Astrocyte (in vitro differentiated cells and primary cell): ENCODE measurements at regions not wholly inside any gene's neighbourhood (a gene's known extent, or its start where the extent isn't known, plus 50 kb on each side); places are given as distances from the start of the nearest gene placed in this dataset.

Experiments used
- DNase-seq: peaks from one replicate; pipeline ENCODE4 v3.0.0-alpha.2; 2010; ENCODE audit warnings: low read depth
- FAIRE-seq: peaks from 2 replicates; lab custom pipeline; 2011; peaks lifted over from hg19 to GRCh38; lab: Jason Lieb, UNC
- H2AFZ ChIP-seq: 2 replicates; pipeline ENCODE4 v1.6.0; 2012; ENCODE audit warnings: low read depth, low read length, inconsistent platforms
- H3K27ac ChIP-seq: 2 replicates; pipeline ENCODE4 v1.5.1; 2011; ENCODE audit warnings: low read depth, low read length, inconsistent platforms
- H3K27me3 ChIP-seq: 2 replicates; pipeline ENCODE4 v1.6.0; 2011; ENCODE audit warnings: low read length, inconsistent platforms; ENCODE audit not compliant: insufficient read depth
- H3K36me3 ChIP-seq: 2 replicates; pipeline ENCODE4 v1.5.1; 2011; ENCODE audit warnings: low read length, inconsistent platforms; ENCODE audit not compliant: insufficient read depth
- H3K4me1 ChIP-seq: 2 replicates; pipeline ENCODE4 v1.5.1; 2011; ENCODE audit warnings: low read length, inconsistent platforms; ENCODE audit not compliant: insufficient read depth
- H3K4me2 ChIP-seq: 2 replicates; pipeline ENCODE4 v1.6.0; 2012; ENCODE audit warnings: low read length, inconsistent platforms
- H3K4me3 ChIP-seq: 2 replicates; pipeline ENCODE4 v1.5.1; 2011; ENCODE audit warnings: low read depth, mild to moderate bottlenecking, low read length, inconsistent platforms; ENCODE audit not compliant: insufficient read depth
- H3K79me2 ChIP-seq: 2 replicates; pipeline ENCODE4 v1.6.0; 2012; ENCODE audit warnings: mild to moderate bottlenecking, low read length, inconsistent platforms; ENCODE audit not compliant: insufficient read depth
- H3K9ac ChIP-seq: 2 replicates; pipeline ENCODE4 v1.6.0; 2012; ENCODE audit warnings: mild to moderate bottlenecking, low read length, inconsistent platforms
- H3K9me3 ChIP-seq: 2 replicates; pipeline ENCODE4 v1.5.1; 2012; ENCODE audit warnings: low read depth, mild to moderate bottlenecking, low read length, inconsistent platforms; ENCODE audit not compliant: insufficient read depth
- H4K20me1 ChIP-seq: 2 replicates; pipeline ENCODE4 v1.6.0; 2012; ENCODE audit warnings: low read length, inconsistent platforms; ENCODE audit not compliant: insufficient read depth
- H3K27ac Mint-ChIP-seq: one replicate; pipeline ENCODE4 v1.8.0; 2021; ENCODE audit warnings: mild to moderate bottlenecking, mixed read lengths; ENCODE audit not compliant: unreplicated experiment
- H3K27me3 Mint-ChIP-seq: one replicate; pipeline ENCODE4 v1.8.0; 2021; ENCODE audit warnings: low read depth, mixed read lengths; ENCODE audit not compliant: unreplicated experiment
- H3K36me3 Mint-ChIP-seq: one replicate; pipeline ENCODE4 v1.8.0; 2021; ENCODE audit warnings: low read depth, mixed read lengths; ENCODE audit not compliant: unreplicated experiment
- H3K4me1 Mint-ChIP-seq: one replicate; pipeline ENCODE4 v1.8.0; 2021; ENCODE audit warnings: low read depth, mixed read lengths; ENCODE audit not compliant: unreplicated experiment
- H3K4me3 Mint-ChIP-seq: one replicate; pipeline ENCODE4 v1.8.0; 2021; ENCODE audit warnings: mild to moderate bottlenecking, moderate library complexity, mixed read lengths; ENCODE audit not compliant: unreplicated experiment
- H3K9me3 Mint-ChIP-seq: one replicate; pipeline ENCODE4 v1.8.0; 2021; ENCODE audit warnings: mild to moderate bottlenecking, mixed read lengths; ENCODE audit not compliant: unreplicated experiment
- CTCF ChIP-seq: IDR thresholded peaks from 2 replicates; pipeline ENCODE4 v1.5.1; 2011; ENCODE audit warnings: low read depth, mild to moderate bottlenecking, inconsistent platforms, low read length, moderate library complexity; ENCODE audit not compliant: insufficient read depth
- EZH2 ChIP-seq: IDR thresholded peaks from 2 replicates; pipeline ENCODE4 v1.6.1; 2012; ENCODE audit warnings: mild to moderate bottlenecking, low read length, inconsistent platforms; ENCODE audit not compliant: insufficient read depth

DNA sequence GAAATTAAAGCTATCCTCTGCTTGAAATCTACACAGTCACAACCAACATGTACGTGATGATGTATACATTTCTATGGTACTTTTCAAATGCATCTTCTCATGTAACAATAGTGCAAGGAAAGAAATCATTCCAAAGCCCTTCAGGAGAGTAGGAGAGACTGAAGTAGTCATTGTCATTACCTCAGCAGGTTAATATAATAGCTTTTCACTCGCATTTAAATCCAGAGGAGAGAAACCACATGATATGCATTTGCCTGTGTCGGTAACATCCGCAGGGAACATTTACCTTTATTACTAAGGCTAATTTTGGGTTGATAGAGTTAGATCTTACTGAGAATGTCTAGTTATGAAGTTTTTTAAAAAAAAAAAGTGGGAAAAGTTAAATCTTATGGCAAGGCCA is 186.6 kb upstream of the DTNBP1 start:
- Histone ChIP-seq H3K4me2 (no peak overlapping the region), H3K36me3 (no peaks in the 10 kb centered on the region), H3K4me1 (no peaks in the 10 kb centered on the region), H3K79me2 (no peaks in the 10 kb centered on the region), H3K27me3 (no peaks in the 10 kb centered on the region), H3K27ac (no peak overlapping the region), H2AFZ (no peak overlapping the region), H4K20me1 (no peaks in the 10 kb centered on the region), H3K4me3 (no peak overlapping the region), H3K9me3 (no peaks in the 10 kb centered on the region), H3K9ac (no peak overlapping the region)
- Mint-ChIP-seq H3K4me1 (peaks cover 4% of the 10 kb centered on the region), H3K36me3 (no peaks in the 10 kb centered on the region), H3K27ac (no peak overlapping the region), H3K9me3 (peaks cover 2% of the 10 kb centered on the region), H3K4me3 (no peak overlapping the region), H3K27me3 (no peaks in the 10 kb centered on the region)
- TF ChIP-seq CTCF (no peak), EZH2 (no peak)
- FAIRE-seq (no peak), DNase-seq (no peak)

GRCh38 chr6:15845492-15845891 is 182.7 kb upstream of the DTNBP1 start:
- no peak overlapping the region for H3K4me3 ChIP-seq
- no peaks in the 10 kb centered on the region for H3K79me2 ChIP-seq
- H4K20me1 ChIP-seq: no peaks in the 10 kb centered on the region
- H3K4me1 ChIP-seq: no peaks in the 10 kb centered on the region
- Mint-ChIP-seq H3K36me3 (no peaks in the 10 kb centered on the region), H3K27me3 (no peaks in the 10 kb centered on the region), H3K4me3 (no peak overlapping the region), H3K4me1 (peaks cover 7% of the 10 kb centered on the region), H3K9me3 (no peaks in the 10 kb centered on the region), H3K27ac (no peak overlapping the region)
- no peaks in the 10 kb centered on the region for H3K36me3 ChIP-seq
- H3K27ac ChIP-seq: no peak overlapping the region
- H3K27me3 ChIP-seq: no peaks in the 10 kb centered on the region
- TF ChIP-seq EZH2 (no peak), CTCF (no peak)
- FAIRE-seq (no peak), DNase-seq (no peak)
- H3K9ac ChIP-seq: no peak overlapping the region
- no peak overlapping the region for H2AFZ ChIP-seq
- H3K9me3 ChIP-seq: no peaks in the 10 kb centered on the region
- no peak overlapping the region for H3K4me2 ChIP-seq

DNA sequence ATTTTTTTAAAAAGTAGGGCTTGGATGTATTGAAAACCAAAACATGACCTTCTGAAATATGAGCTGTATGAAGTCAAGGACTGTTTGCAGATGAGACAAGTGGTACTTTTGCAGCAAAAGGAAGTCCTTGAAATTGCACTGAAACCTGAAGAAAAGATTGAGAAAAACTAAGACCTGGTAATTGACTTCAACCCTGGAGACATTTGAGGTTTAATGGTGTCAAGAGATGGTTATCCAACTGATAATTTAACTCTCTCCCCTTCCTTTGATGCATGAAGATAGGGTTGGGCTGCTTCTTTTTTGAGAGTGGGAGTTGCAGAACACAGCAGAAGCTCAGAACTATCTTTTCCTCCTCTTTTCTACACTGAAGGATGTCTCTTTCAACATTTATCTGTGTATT is 180.9 kb upstream of the DTNBP1 start:
- no peak for DNase-seq
- no peak overlapping the region for H3K27ac Mint-ChIP-seq

More for the DNA sequence above, 180.9 kb upstream of the DTNBP1 start:
- Histone ChIP-seq H3K4me1 (no peaks in the 10 kb centered on the region), H3K9me3 (no peaks in the 10 kb centered on the region), H3K4me3 (no peak overlapping the region), H2AFZ (no peak overlapping the region), H3K9ac (no peak overlapping the region), H3K36me3 (no peaks in the 10 kb centered on the region), H3K27ac (no peak overlapping the region), H3K27me3 (no peaks in the 10 kb centered on the region), H3K79me2 (no peaks in the 10 kb centered on the region), H3K4me2 (no peak overlapping the region), H4K20me1 (no peaks in the 10 kb centered on the region)
- TF ChIP-seq EZH2 (no peak), CTCF (no peak)
- no peaks in the 10 kb centered on the region for H3K36me3 Mint-ChIP-seq
- peaks cover 7% of the 10 kb centered on the region for H3K4me1 Mint-ChIP-seq
- FAIRE-seq: no peak
- no peaks in the 10 kb centered on the region for H3K27me3 Mint-ChIP-seq
- no peak overlapping the region for H3K4me3 Mint-ChIP-seq
- no peaks in the 10 kb centered on the region for H3K9me3 Mint-ChIP-seq
